Muscle of leg (tissue), 3 donors: ENCODE measurements at regions not wholly inside any gene's neighbourhood (a gene's known extent, or its start where the extent isn't known, plus 50 kb on each side); places are given as distances from the start of the nearest gene placed in this dataset.

Experiments
- DNase-seq: peaks from one replicate; pipeline ENCODE4 v3.0.0; 2013
- H3K27ac ChIP-seq: one replicate; pipeline ENCODE4 v1.5.1; 2013; ENCODE audit warnings: mild to moderate bottlenecking, low read length, control low read depth
- H3K27me3 ChIP-seq: one replicate; pipeline ENCODE4 v1.6.1; 2013; ENCODE audit warnings: low read length; ENCODE audit not compliant: control insufficient read depth, insufficient read depth
- H3K36me3 ChIP-seq: one replicate; pipeline ENCODE4 v1.6.1; 2013; ENCODE audit warnings: low read length; ENCODE audit not compliant: control insufficient read depth, insufficient read depth
- H3K4me1 ChIP-seq: one replicate; pipeline ENCODE4 v1.6.1; 2013; ENCODE audit warnings: low read length; ENCODE audit not compliant: control insufficient read depth, insufficient read depth
- H3K4me3 ChIP-seq: one replicate; pipeline ENCODE4 v1.5.1; 2013; ENCODE audit warnings: low read length, control low read depth
- H3K9me3 ChIP-seq: replicated peaks from 2 replicates; pipeline ENCODE4 v1.6.1; 2013; ENCODE audit warnings: low read depth, low read length; ENCODE audit not compliant: control insufficient read depth
- WGBS: methylation state at CpG from one replicate; pipeline ENCODE4 v1.1.5; 2013; ENCODE audit warnings: missing lambda C conversion rate; ENCODE audit not compliant: insufficient coverage; 5-methylcytosine and 5-hydroxymethylcytosine counted together

DNA sequence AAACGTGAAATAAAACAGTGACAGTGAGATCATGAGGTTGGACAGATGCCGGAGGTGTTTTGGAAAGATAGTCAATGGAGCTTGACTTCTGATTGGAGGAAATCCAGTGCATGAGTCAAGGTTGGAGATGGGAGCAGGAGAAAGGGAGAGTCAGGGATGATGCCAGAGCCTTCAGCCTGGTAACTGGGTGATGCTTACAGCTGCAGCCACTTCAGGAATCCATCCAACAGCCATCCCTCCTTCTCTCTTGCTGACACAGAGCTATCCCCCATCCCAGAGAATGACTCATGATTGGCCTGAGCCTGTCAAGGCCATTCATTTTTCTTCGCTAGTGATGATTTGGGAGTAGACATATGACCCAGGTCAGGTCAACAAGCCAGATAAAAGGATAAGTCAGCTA lies 112.8 kb downstream of the SAMD5 start:
- 60% methylated on average over 3 of the region's 3 CpGs for WGBS
- H3K27me3 ChIP-seq = no peaks in the 10 kb centered on the region
- no peaks in the 10 kb centered on the region for H3K36me3 ChIP-seq
- DNase-seq = peak; percentile 85
- H3K4me3 ChIP-seq = no peak overlapping the region
- no peaks in the 10 kb centered on the region for H3K9me3 ChIP-seq
- no peaks in the 10 kb centered on the region for H3K4me1 ChIP-seq
- no peak overlapping the region for H3K27ac ChIP-seq

GRCh38 chr6:147621961-147622360 lies 113.5 kb downstream of the SAMD5 start:
- H3K27me3 ChIP-seq = no peaks in the 10 kb centered on the region
- no peaks in the 10 kb centered on the region for H3K36me3 ChIP-seq
- no peak for DNase-seq
- no peak overlapping the region for H3K27ac ChIP-seq
- no peaks in the 10 kb centered on the region for H3K9me3 ChIP-seq
- no peak overlapping the region for H3K4me3 ChIP-seq
- H3K4me1 ChIP-seq = no peaks in the 10 kb centered on the region
- no CpG with 5 or more reads among the region's 2 CpGs for WGBS

GRCh38 chr6:147624946-147625515 lies 116.5 kb downstream of the SAMD5 start:
- no peaks in the 10 kb centered on the region for H3K36me3 ChIP-seq
- 77% methylated on average over 3 of the region's 7 CpGs for WGBS
- no peaks in the 10 kb centered on the region for H3K4me1 ChIP-seq
- no peaks in the 10 kb centered on the region for H3K9me3 ChIP-seq
- H3K27me3 ChIP-seq = no peaks in the 10 kb centered on the region
- no peak overlapping the region for H3K27ac ChIP-seq
- no peak overlapping the region for H3K4me3 ChIP-seq
- peak; percentile 30 for DNase-seq

- no peak overlapping the region for H3K4me3 ChIP-seq
- no peak overlapping the region for H3K27ac ChIP-seq
- no peaks in the 10 kb centered on the region for H3K27me3 ChIP-seq
- H3K36me3 ChIP-seq = no peaks in the 10 kb centered on the region
- 67% methylated on average over 1 of the region's 2 CpGs for WGBS
- H3K4me1 ChIP-seq = no peaks in the 10 kb centered on the region
- H3K9me3 ChIP-seq = no peaks in the 10 kb centered on the region
- no peak for DNase-seq
Measured at GRCh38 chr6:147625946-147626345, 117.5 kb downstream of the SAMD5 start.

DNA sequence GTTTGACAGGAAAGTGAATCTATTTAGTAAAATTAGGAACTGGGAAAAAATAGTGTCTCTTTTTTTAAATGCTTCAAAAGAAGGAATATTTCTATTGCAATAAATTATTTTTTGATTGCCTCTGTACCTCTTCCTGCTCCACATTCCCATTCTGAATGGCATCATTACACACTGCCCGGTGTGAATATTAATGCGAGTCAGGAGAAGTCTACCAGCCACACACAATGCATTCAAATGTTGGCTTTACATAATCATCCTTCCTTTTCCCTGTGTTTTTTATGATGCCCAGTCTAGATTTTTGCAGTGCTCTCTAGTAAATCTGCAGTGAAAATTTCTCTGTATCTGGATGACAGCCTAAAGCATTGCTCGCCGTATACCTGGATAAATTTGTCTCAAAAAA lies 118.9 kb downstream of the SAMD5 start:
- no peak for DNase-seq
- H3K27me3 ChIP-seq = no peaks in the 10 kb centered on the region
- no peaks in the 10 kb centered on the region for H3K4me1 ChIP-seq
- no peaks in the 10 kb centered on the region for H3K9me3 ChIP-seq
- WGBS = 60% methylated on average over 1 of the region's 4 CpGs
- H3K27ac ChIP-seq = no peak overlapping the region
- no peaks in the 10 kb centered on the region for H3K36me3 ChIP-seq
- no peak overlapping the region for H3K4me3 ChIP-seq

DNA sequence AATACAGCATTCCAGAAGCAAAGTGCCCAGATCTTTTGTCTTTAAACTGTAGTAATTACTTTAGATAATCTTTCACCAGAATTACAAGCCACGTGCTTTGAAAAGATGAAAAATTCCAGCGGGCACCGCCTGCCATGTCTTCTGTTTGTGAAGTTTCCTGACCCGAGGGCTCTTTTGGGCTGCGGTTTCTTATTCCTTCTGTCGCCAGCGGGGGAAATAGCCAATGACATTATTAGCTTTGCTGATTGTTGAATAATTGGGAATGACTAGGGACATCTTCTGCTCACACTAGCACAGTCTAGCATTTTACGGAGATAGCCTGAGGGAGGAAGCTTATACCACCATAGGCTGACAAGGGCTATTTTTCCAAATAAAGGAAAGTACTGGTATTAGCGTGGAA lies 124.7 kb downstream of the SAMD5 start:
- H3K4me3 ChIP-seq = no peak overlapping the region
- no peaks in the 10 kb centered on the region for H3K36me3 ChIP-seq
- H3K9me3 ChIP-seq = peaks cover 7% of the 10 kb centered on the region
- no peak overlapping the region for H3K27ac ChIP-seq
- H3K27me3 ChIP-seq = no peaks in the 10 kb centered on the region
- H3K4me1 ChIP-seq = no peaks in the 10 kb centered on the region
- no peak for DNase-seq
- 90% methylated on average over 4 of the region's 9 CpGs for whole genome bisulfite sequencing

GRCh38 chr6:147637620-147638195 lies 129.2 kb downstream of the SAMD5 start:
- no peaks in the 10 kb centered on the region for H3K27me3 ChIP-seq
- H3K9me3 ChIP-seq = peaks cover 7% of the 10 kb centered on the region
- H3K36me3 ChIP-seq = no peaks in the 10 kb centered on the region
- no peak overlapping the region for H3K4me3 ChIP-seq
- no CpG with 5 or more reads among the region's 6 CpGs for WGBS
- no peak overlapping the region for H3K27ac ChIP-seq
- H3K4me1 ChIP-seq = no peaks in the 10 kb centered on the region
- no peak for DNase-seq

- Histone ChIP-seq H3K4me1 (no peaks in the 10 kb centered on the region), H3K9me3 (peaks cover 7% of the 10 kb centered on the region), H3K27ac (no peak overlapping the region), H3K27me3 (no peaks in the 10 kb centered on the region), H3K4me3 (no peak overlapping the region), H3K36me3 (no peaks in the 10 kb centered on the region)
- no peak for DNase-seq
- WGBS = 82% methylated on average over 2 of the region's 3 CpGs
Measured at GRCh38 chr6:147639279-147639678, 130.8 kb downstream of the SAMD5 start.

GRCh38 chr6:147640606-147641005 lies 132.1 kb downstream of the SAMD5 start:
- H3K4me1 ChIP-seq = no peaks in the 10 kb centered on the region
- no peak for DNase-seq
- H3K4me3 ChIP-seq = no peak overlapping the region
- no peaks in the 10 kb centered on the region for H3K9me3 ChIP-seq
- no peak overlapping the region for H3K27ac ChIP-seq
- WGBS = no CpG with 5 or more reads among the region's 1 CpG
- H3K27me3 ChIP-seq = no peaks in the 10 kb centered on the region
- H3K36me3 ChIP-seq = no peaks in the 10 kb centered on the region

- WGBS = no CpG with 5 or more reads among the region's 3 CpGs
- H3K4me3 ChIP-seq = no peak overlapping the region
- H3K9me3 ChIP-seq = no peaks in the 10 kb centered on the region
- H3K27me3 ChIP-seq = no peaks in the 10 kb centered on the region
- H3K27ac ChIP-seq = no peak overlapping the region
- H3K36me3 ChIP-seq = no peaks in the 10 kb centered on the region
- no peaks in the 10 kb centered on the region for H3K4me1 ChIP-seq
- no peak for DNase-seq
Measured at GRCh38 chr6:147641511-147641910, 133.0 kb downstream of the SAMD5 start.

DNA sequence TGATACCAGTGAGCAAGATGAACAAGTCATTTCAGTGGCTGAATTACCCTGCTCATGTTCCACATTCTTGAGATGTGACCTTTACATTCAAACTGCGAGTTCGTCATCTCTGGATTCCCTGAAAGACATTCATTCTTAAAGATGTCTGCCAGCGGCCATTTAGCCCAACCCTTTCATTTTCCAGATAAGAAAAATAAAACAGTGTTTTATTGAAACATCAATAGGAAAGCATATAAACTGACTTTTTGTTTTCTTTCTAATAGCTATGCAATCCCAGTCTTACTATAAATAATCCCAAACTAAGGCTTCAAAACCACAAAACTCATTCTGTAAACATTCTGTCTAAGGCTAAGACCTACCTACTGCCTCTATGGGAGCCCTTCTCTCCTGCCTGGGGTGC lies 134.0 kb downstream of the SAMD5 start:
- Histone ChIP-seq H3K4me1 (no peaks in the 10 kb centered on the region), H3K27ac (no peak overlapping the region), H3K9me3 (no peaks in the 10 kb centered on the region), H3K27me3 (no peaks in the 10 kb centered on the region), H3K4me3 (no peak overlapping the region), H3K36me3 (no peaks in the 10 kb centered on the region)
- WGBS = 80% methylated on average over 2 of the region's 3 CpGs
- DNase-seq = no peak
